ENCODE measurements at regions not wholly inside any gene's neighbourhood (a gene's known extent, or its start where the extent isn't known, plus 50 kb on each side); places are given as distances from the start of the nearest gene placed in this dataset.
"Not testable (repeated sequence)": the region's sequence is repeated elsewhere in the genome, so short reads cannot be mapped to it uniquely, and the experiment has no call there.

DNA sequence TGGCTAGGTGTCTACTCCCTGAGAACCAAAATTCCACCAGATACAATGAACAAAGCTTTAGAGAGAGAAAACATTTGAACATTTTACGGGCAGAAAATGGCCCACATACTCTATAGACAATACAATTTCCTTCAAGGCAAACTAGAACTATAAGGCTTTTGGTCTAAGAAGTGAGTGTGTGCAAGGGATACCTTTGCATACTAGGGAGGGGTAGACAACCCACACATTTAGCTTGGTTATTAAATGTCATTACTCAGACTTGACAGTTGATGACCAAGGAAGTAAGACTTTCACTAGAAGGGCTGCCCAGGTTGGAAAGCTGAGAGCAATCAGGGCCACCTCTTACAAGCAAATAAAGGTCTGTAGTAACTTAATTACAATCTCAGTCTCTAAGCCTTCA, 64.0 kb upstream of the PLEKHM1 start:
- not testable (repeated sequence) for DNase-seq

- not testable (repeated sequence) for DNase-seq
These were observed 68.3 kb upstream of the PLEKHM1 start for GRCh38 chr17:45558821-45559220.

GRCh38 chr17:45562868-45563267, 72.3 kb upstream of the PLEKHM1 start:
- DNase-seq = not testable (repeated sequence)

- not testable (repeated sequence) for DNase-seq
These were observed 72.8 kb upstream of the PLEKHM1 start for GRCh38 chr17:45563283-45563682.

DNA sequence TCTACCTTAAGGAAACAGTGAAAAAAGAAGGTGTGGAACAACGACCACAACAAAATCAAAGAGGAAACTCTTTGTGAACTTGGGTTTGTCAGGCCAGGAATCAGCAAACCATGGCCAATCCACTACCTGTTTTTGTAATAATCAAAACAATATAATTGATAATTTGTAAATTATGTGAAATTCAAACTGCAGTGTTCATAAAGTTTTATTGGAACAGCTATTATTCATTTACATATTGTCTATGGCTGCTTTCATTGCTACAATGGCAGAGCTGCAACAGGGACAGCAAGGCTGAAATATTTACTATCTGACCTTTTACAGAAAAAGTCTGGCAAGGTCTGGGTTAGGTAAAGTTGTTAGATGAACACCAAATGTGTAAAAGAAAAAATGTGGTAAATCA, 77.8 kb upstream of the PLEKHM1 start:
- DNase-seq = not testable (repeated sequence)

DNA sequence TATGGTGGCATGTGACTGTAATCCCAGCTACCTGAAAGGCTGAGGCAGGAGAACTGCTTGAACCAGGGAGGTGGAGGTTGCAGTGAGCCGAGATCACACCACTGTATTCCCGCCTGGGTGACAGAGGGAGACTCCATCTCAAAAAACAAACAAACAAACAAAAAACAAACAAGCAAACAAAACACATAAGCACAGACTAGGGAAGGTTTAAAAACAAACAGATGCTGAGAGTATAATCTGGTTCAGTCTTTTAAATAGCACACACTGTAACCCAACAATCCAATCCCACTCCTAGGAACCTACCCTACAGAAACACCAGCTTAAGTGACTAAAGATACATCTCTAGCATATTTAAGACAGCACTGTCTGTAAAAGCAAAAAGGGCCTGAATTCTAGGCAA, 82.8 kb upstream of the PLEKHM1 start:
- not testable (repeated sequence) for DNase-seq

DNA sequence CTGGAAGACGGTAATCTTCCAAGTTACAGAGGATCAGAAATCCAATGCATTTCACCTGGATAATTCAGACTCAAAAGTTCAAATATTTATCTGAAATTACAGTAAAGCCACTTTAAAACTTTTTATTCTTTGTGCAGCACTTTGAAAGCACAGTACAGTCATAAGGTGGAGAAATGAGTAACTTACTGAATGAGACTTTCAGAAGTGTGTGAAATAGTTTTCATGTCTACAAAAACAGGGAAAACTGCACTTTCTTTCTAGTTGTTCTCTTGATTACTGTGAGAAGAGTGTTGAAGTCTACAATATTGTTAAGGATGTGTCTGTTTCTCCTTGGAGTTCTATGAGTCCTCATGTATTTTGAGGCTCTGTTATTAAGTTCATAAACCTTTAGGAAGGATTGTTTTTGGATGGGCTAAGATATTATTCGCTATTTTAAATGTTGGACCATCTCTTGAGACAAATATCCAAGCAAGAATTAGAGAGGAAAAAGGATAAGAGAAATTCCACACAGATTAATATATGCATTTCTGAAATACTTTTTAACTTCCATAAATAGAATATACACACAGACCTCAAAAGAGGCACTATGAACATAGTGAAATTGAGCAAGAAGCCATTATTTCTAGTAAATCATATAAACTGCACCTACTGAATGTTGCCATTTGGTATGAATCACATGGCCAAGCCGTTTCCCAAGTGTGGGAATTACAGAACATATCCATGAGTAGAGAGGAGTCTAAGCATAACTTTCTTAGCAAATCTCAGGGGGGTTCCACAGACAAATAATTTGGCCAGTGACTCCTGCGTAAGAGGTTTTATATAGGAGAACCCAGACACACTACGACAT, 83.6 kb upstream of the PLEKHM1 start:
- no peak for DNase-seq

DNA sequence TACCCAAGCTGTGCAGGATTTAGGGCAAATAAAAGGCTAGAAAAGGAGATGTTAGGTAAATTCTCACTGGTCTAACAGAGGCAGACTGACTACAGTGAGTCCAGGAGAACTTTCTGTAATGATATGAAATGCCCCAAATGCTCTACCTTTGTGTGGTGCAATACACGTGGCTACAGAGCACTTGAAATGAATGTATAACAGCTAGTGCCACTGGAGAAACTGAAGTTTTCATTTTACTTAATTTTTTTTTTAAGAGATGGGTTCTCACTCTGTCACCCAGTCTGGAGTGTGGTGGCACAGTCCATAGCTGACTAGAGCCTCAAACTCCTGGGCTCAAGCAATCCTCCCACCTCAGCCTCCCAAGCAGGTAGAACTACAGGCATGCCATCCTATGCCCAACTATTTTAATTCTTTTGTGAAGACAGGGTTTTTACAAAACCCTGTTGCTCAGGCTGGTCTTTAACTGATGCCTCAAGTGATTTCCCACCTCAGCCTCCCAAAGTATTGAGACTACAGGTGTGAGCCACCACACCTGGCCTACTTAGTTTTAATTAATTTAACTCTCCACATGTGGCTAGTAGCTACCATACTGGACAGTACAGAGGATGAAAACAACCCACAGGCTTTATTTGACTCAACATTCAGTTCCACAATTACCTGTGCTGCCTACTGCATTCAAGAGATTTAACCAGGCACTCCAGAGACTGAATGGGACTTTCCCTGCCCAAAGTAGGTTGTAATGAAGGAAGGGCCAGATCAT, 84.8 kb upstream of the PLEKHM1 start:
- no peak for DNase-seq

GRCh38 chr17:45576527-45577307, 86.2 kb upstream of the PLEKHM1 start:
- not testable (repeated sequence) for DNase-seq

- no peak for DNase-seq
These were observed 87.2 kb upstream of the PLEKHM1 start for GRCh38 chr17:45577571-45578279.

DNA sequence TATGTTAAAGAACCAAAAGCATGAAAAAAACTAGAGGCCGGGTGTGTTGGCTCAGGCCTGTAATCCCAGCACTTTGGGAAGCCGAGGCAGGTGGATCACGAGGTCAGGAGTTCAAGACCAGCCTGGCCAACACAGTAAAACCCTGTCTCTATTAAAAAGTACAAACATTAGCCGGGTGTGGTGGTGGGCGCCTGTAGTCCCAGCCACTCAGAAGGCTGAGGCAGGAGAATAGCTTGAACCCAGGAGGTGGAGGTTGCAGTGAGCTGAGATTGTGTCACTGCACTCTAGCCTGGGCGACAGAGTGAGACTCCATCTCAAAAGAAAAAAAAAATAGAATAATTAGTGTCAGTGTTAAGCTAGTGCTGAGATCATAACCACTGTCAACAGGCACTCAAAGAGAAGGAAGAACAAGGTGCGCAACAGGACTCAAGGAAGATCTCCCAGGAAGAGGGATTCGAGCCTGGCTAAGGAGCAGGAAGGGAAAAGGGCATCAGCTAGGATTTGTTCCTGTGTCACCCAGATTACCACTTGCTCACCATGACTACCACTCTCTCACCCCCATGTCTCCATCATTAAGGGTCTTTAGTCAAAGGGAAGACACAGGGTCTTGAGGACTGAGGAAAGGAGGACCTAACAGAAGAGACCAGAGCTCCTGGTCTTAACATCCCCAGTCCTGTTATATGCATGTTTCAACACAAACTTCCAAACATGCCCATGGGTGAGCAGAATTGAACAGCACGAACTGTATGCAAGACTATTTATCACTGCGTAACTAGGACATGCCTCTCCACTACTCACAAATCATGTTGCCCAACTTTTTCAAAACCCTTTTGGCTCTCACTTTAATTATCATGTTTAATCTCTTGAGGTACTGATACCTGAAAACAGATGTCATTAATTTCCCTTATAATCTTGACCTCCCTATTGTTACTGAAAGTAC, 88.3 kb upstream of the PLEKHM1 start:
- no peak for DNase-seq

GRCh38 chr17:45579529-45580495, 89.3 kb upstream of the PLEKHM1 start:
- DNase-seq = no peak

DNA sequence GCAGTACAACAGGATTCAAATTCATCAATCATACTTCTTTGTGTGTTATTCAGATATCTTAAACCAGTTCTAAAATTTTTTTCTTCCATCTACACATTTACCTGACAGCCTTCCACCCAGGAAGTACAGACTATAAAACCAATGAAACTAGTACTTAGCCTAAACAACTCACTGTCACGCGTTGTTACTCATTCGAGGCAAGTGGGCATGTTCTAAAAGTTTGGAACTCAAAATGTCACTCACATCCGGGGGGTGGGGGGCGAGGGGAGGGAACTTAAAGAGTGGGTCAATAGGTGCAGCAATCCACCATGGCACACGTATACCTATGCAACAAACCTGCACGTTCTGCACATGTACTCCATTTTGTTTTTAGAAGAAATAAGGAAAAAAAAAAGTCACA, 90.4 kb upstream of the PLEKHM1 start:
- DNase-seq = no peak

DNA sequence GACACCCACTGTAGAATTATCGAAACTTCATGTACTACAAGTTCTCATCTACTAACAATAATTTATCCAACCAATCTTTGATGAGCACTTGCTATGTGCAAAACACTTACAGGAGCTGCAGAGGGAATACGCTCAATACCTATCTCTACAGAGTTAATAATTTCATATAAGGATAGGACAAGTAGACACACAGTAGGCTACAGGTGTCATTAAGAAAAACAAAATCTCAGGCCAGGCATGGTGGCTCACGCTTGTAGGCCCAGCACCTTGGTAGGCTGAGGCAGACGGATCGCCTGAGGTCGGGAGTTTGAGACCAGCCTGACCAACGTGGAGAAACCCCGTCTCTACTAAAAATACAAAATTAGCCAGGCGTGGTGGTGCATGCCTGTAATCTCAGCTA, 91.3 kb upstream of the PLEKHM1 start:
- no peak for DNase-seq

- DNase-seq = no peak
These were observed 93.8 kb upstream of the PLEKHM1 start for GRCh38 chr17:45584092-45585036.

DNA sequence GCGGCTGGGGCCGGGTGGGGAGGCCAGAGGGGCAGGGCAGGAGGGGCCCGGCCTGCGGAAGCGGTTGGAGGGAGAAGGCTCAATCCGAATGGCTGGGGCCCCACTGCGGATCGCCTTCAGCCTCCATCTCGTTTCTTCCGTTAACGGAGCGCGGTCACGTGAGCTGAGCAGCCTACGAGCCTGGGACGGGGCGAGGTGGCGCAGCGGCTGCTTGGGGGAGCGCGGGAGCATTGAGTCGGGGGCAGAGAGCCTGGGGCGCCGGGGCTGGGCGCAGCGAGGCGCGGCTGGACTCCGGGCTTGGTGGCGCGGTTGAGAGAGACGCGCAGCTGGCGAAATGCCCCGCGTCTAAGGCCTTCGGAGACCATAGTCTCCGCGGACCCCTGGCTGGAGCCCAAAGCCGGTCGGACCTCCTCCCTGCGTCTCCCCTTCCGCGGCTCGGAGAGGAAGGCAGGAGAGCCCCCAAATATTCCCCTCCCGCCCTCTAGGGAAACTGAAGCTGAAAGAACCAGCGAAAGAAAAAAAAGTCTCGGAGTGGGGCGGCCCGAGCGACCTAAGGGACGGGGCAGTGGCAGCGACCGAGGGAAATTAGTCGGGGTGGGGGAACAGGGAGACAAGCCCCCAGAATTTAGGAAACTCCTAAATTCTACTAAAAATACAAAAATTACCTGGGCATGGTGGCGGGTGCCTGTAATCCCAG, 94.7 kb upstream of the PLEKHM1 start:
- DNase-seq = not testable (repeated sequence)

GRCh38 chr17:45585794-45586650, 95.5 kb upstream of the PLEKHM1 start:
- not testable (repeated sequence) for DNase-seq

DNA sequence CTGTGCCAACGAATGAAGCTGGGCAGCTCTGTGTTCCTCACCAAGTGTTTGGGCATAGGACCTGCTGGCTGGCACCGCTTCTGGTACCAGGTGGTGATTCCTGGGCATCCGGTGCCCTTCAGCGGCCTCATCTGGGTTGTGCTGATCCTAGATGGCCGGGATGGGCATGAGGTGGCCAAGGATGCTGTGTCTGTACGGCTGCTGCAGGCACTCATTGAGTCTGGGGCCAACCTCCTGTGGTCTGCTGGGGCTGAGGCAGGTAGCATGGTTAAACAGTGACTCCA, 96.1 kb upstream of the PLEKHM1 start:
- DNase-seq = not testable (repeated sequence)

All from NCI-H187 (cell line).